OCI-LY1 (cell line): ENCODE measurements at regions not wholly inside any gene's neighbourhood (a gene's known extent, or its start where the extent isn't known, plus 50 kb on each side); places are given as distances from the start of the nearest gene placed in this dataset.

Experiments
- EZH2 ChIP-seq: fragments of 200-600 bp; sonication (generic), shearing (Covaris generic); IDR thresholded peaks from 2 replicates; pipeline ENCODE4 v1.8.0; 2017; ENCODE audit warnings: borderline replicate concordance, mixed run types, mild to moderate bottlenecking, antibody characterized with exemption, low read length, moderate library complexity, mixed read lengths
- TF ChIP-seq, protein P1 (sequence below): fragments of 200-600 bp; sonication (generic), shearing (Covaris generic); IDR thresholded peaks from 2 replicates; pipeline ENCODE4 v1.5.1; 2017; ENCODE audit warnings: mild to moderate bottlenecking, antibody characterized with exemption, low read length, moderate library complexity, mixed read lengths

DNA sequence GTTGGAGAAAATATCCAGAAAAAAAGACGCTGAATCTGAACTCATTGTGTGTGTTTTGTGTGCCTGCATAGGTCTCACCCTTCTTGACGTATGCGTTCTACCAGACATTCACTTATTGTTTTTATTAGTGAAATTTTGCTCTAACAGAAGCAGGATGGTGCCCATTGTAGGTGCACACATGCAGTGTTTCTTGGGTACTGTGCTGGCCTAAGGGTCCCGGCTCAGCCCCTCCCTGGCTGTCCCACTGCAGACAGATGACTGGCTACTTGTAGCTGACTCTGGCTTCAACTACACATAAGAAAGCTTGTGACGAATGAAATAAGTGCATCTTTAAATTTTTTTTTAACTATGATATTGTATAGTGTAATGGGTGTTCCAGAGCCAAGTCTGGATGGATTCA is 227.0 kb downstream of the CBLN1 start:
- TF ChIP-seq, protein P1, sequence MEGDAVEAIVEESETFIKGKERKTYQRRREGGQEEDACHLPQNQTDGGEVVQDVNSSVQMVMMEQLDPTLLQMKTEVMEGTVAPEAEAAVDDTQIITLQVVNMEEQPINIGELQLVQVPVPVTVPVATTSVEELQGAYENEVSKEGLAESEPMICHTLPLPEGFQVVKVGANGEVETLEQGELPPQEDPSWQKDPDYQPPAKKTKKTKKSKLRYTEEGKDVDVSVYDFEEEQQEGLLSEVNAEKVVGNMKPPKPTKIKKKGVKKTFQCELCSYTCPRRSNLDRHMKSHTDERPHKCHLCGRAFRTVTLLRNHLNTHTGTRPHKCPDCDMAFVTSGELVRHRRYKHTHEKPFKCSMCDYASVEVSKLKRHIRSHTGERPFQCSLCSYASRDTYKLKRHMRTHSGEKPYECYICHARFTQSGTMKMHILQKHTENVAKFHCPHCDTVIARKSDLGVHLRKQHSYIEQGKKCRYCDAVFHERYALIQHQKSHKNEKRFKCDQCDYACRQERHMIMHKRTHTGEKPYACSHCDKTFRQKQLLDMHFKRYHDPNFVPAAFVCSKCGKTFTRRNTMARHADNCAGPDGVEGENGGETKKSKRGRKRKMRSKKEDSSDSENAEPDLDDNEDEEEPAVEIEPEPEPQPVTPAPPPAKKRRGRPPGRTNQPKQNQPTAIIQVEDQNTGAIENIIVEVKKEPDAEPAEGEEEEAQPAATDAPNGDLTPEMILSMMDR, result no peak
- TF ChIP-seq EZH2, result no peak
